Naive thymus-derived CD8-positive, alpha-beta T cell (primary cell): ENCODE measurements at regions not wholly inside any gene's neighbourhood (a gene's known extent, or its start where the extent isn't known, plus 50 kb on each side); places are given as distances from the start of the nearest gene placed in this dataset. TPM values are rescaled to one million over a fixed set of nuclear protein-coding genes. Genes with fewer than 3 reads are reported as not detected.

Experiments used
- microRNA-seq: library from miRNA; unstranded; fragments of <30 nt; microRNA quantifications from one replicate; pipeline ENCODE4 v1.2.0, GENCODE V29; 2022; ENCODE audit warnings: borderline microRNAs expressed

Small RNAs in the stretch of these regions (microRNA-seq; reads per million reads assigned to microRNA genes)
- not detected for gene MIR6817
